Right cardiac atrium (tissue), 5 donors: ENCODE measurements at regions not wholly inside any gene's neighbourhood (a gene's known extent, or its start where the extent isn't known, plus 50 kb on each side); places are given as distances from the start of the nearest gene placed in this dataset.
"Not testable (repeated sequence)": the region's sequence is repeated elsewhere in the genome, so short reads cannot be mapped to it uniquely, and the experiment has no call there.

Source experiments
- ATAC-seq, 2 donors: fragments of 200-7000 bp; cut with Tn5 transposase; one replicate each; pipeline versions ENCODE4 v1.8.0 to v1.9.1; 2020; ENCODE audit warnings: moderate library complexity in 2 of 2, mild to moderate bottlenecking in 1 of 2
- DNase-seq, 3 donors: peaks; one replicate each; pipeline ENCODE4 v3.0.0-alpha.2; 2020
- H3K27ac ChIP-seq: one replicate; pipeline ENCODE4 v1.5.1; 2013; ENCODE audit warnings: mild to moderate bottlenecking, low read length, control low read depth, moderate library complexity
- H3K27me3 ChIP-seq: one replicate; pipeline ENCODE4 v1.6.1; 2013; ENCODE audit not compliant: control insufficient read depth, insufficient read depth
- H3K4me1 ChIP-seq: one replicate; pipeline ENCODE4 v1.6.1; 2013; ENCODE audit warnings: low read length; ENCODE audit not compliant: control insufficient read depth, insufficient read depth
- H3K4me3 ChIP-seq: one replicate; pipeline ENCODE4 v1.5.1; 2013; ENCODE audit warnings: low read length, control low read depth
- H3K9me3 ChIP-seq: one replicate; pipeline ENCODE4 v1.6.1; 2013; ENCODE audit warnings: low read length; ENCODE audit not compliant: control insufficient read depth
- WGBS: extraction: QIAGEN DNeasy Blood & Tissue Kit; methylation state at CpG from one replicate; pipeline ENCODE4 v1.1.7; 2013; 5-methylcytosine and 5-hydroxymethylcytosine counted together
- intact Hi-C, 4 donors: fragments of 100-400 bp; cut with DNase I; formaldehyde crosslinking; loops; one replicate each; pipeline versions ENCODE4 v1.11.0 to v1.14.0; 2022 to 2023
- donor health status: healthy with polysubstance abuse.
- donor health status: DM: no; HTN: yes; CAD: no.
- donor health status: DM: no; HTN: no; CAD: no.
- donor health status: DM: no; HTN: yes; CAD: no; lungs with severe emphysema.
- donor health status: DM: yes; HTN: yes; CAD: no.

DNA sequence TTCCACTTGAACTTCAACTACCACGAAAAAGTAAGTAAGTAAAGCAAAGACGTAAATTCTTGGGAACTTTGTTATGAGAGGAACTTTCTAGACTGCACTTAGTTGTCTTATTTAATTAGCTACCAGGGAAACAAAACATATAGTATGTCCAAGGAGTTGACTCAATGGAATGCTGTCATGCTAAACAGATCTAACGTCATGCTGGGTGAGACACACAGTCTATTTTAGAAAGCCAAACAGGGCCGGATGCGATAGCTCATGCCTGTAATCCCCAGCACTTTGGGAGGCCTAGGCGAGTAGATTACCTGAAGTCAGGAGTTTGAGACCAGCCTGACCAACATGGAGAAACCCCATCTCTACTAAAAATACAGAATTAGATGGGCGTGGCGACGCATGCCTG, 140.6 kb upstream of the RRN3 start:
- peak; percentile 41 to 53 for ATAC-seq

DNA sequence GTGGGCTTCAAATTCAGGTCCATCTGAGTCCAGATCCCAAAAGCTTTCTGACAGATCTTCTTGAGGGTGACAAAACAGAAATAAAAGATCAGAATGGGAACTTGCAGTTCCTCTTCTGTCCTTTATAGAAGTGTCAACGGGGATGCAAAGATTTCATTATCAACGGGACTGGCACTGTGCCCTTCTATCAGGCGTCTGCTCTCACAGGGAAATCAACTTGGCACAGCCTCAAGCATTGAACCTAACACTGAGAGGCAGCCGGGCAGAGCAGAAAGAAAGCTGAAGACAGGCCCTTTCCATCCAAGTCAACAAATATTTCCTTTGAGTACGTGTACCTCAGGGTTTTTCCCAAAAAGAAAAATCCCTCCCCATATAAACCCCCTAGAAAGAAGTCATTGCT, 136.4 kb upstream of the RRN3 start:
- H3K9me3 ChIP-seq, intact Hi-C loops, DNase-seq, H3K4me1 ChIP-seq, H3K27ac ChIP-seq, H3K4me3 ChIP-seq, H3K27me3 ChIP-seq: not testable (repeated sequence)
- ATAC-seq: peak; percentile 67 to 76
- no CpG with 5 or more reads among the region's 5 CpGs for WGBS

More for the DNA sequence above, 140.6 kb upstream of the RRN3 start:
- intact Hi-C loops, H3K27me3 ChIP-seq, H3K4me1 ChIP-seq, H3K4me3 ChIP-seq, H3K27ac ChIP-seq, H3K9me3 ChIP-seq, DNase-seq: not testable (repeated sequence)
- no CpG with 5 or more reads among the region's 9 CpGs for WGBS

DNA sequence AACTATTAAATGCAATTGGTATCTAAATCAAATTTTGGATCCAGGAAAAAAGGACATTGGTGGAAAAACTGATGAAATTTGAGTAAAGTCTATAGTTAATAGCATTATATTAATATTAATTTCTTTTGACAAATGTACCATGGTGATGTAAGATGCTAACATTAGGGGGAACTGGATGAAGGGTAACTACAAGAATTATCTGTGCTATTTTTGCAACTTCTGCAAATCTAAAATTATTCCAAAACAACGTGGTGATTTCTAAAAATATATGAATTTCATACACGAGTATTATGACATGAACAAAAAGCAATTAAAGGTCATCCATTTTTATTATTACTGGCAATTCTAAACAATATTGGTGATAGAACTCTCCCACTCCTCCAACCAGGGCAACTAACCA, 135.6 kb upstream of the RRN3 start:
- H3K4me3 ChIP-seq, H3K4me1 ChIP-seq, H3K27me3 ChIP-seq, H3K9me3 ChIP-seq, H3K27ac ChIP-seq, ATAC-seq, intact Hi-C loops, DNase-seq: not testable (repeated sequence)
- WGBS: 54% methylated on average over 2 of the region's 2 CpGs

DNA sequence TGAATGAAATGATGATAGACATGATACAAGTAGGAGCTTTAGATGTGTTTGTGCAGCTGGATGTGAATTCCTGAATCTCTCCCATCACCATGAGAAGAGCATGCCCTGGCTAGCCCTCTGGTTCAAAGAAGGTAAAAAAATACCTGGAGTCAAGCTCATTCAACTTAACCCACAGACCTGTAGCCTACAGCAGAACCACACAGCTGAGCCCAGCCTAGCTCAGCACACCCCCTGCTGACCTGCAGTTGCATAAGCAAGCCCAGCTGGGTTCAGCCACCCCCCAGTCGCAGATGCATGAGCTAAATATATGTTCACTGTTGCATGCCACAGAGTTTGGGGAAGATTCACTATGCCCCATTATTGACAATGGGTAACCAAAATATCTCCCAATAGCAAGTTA, 130.6 kb upstream of the RRN3 start:
- H3K4me3 ChIP-seq, intact Hi-C loops, H3K27me3 ChIP-seq, H3K4me1 ChIP-seq, H3K9me3 ChIP-seq, ATAC-seq, DNase-seq, H3K27ac ChIP-seq: not testable (repeated sequence)
- no CpG with 5 or more reads among the region's 1 CpG for WGBS

DNA sequence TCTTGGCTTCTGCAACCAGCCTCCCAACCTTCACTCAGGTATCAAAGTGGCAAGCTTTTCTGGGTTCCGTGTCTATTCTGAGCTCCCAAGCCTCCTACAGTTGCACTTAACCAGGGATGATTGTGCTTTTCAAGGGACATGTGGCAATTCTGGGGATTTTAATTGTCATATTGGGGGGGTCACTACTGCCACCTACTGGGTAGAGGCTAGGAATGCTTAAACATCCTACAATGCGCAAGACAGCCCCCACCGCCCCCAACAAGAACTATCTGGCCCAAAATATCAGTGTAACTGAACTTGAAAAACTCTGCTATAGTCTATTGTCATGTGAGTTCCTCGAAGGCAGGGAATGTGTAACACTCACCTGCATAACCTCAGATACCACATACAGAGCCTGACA, 129.3 kb upstream of the RRN3 start:
- H3K4me3 ChIP-seq, H3K9me3 ChIP-seq, H3K27ac ChIP-seq, H3K4me1 ChIP-seq, ATAC-seq, DNase-seq, H3K27me3 ChIP-seq, intact Hi-C loops: not testable (repeated sequence)
- WGBS: 67% methylated on average over 1 of the region's 4 CpGs

DNA sequence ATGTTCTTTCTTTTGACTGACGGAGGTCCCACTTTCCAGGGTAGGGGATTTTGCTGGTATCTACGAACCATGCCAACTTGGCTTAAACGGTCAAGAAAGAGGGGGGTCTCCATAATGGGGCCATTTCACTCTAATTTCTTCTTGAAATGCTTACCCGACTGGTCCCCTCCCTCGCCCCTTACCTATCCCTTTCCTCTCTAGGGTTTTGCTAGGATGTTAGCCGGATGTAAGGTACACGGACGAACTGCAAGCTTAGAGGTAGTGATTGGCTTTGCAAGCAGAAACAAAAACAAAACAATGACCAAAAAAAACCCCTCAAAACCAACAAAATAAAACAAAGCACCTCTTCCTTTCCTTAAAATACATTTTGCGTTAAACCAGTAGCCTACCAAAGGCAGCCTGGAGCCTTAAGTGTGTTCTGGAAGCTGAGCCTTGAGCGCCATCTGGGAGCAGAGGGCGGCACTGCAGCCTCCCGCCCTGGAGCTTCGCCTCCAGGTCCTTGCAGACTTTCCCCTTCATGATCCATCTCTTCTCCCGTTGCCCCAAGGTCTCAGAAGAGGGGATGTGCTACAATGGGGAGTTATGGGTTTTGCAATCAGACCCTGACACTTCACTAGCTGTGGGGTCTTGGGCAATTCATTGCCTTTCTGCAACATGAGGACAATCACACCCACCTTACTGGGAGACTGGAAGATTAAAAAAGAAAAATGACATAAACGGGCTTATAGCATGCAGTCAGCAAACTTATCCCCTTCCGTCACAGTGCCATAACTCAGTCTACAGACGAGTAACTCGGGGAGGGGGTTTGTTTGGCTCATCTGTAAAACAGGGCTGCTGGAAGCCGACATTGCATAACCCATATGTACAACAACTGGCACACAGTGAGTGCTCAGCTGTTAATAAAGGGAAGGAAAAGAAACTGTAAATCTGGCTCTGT, 125.9 kb upstream of the RRN3 start:
- H3K4me1 ChIP-seq, H3K9me3 ChIP-seq, H3K4me3 ChIP-seq, DNase-seq, H3K27me3 ChIP-seq, H3K27ac ChIP-seq, intact Hi-C loops: not testable (repeated sequence)
- ATAC-seq: peak; percentile 73 to 86
- 17% methylated on average over 8 of the region's 19 CpGs for WGBS

DNA sequence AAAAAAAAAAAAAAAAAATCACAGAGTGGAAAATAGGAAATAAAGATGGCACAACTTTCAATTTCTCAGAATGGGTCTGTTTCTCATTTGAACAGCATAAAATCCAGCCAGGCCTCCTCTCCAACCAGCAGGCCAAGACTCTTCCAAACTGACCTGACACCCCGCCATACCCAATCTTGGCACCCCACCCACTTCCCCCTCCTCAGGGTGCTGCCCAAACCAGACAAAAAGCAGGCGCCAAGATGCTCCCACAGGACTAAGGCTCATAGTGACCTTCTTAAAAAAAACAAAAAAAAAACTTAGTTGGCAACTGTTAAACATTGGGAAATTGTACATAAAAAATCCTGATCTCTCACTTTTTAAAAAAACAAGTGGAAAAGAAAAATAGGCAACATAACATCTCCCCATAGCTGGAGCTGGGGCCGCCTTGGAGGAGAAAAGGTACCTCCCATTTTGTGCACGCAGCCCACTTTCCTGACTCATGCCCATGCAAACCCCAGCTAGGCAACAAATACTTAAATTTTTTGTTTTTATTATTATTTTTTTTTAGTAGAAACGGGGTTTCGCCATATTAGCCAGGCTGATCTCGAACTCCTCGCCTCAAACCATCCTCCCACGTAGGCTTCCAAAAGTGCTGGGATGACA, 124.9 kb upstream of the RRN3 start:
- H3K4me1 ChIP-seq, DNase-seq, H3K4me3 ChIP-seq, H3K9me3 ChIP-seq, H3K27ac ChIP-seq, H3K27me3 ChIP-seq, intact Hi-C loops: not testable (repeated sequence)
- ATAC-seq: peak; percentile 42 to 49
- WGBS: 76% methylated on average over 8 of the region's 9 CpGs

DNA sequence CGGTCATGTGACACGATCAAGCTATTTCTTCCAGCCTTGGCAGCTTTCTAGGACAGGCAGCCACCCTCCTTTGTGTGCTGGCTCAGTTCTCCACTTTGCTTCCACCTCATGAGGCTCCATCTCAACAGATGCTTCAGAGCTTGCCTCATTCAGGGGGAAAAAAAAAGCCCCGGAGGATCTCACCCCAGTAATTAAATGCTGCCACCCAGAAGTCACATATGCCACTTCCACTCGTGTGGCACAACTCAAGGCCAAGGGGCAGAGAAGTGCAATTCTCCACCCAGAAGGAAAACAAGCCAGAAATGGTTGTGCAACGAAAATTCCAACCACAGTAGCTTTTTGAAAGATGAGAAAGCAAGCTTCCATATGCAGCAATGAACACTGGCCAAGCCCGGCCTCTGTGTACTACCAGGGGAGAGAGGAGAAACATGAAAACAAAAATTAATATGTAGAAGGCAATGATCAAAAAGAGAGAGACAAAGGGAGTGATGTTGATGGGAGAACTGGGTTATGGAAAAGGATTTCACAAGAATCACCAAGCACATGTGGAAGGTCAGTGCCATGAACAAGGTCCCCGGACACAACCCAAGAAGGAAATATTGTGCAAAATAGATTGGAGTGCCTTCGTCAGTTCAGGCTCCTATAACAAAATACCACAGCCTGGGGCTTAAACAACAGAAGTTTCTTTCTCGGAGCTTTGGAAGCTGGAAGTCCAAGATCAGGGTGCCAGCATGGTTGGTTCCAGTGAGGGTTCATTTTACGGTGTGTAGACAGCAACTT, 113.3 kb upstream of the RRN3 start:
- H3K27ac ChIP-seq, intact Hi-C loops, H3K9me3 ChIP-seq, H3K27me3 ChIP-seq, H3K4me1 ChIP-seq, H3K4me3 ChIP-seq: not testable (repeated sequence)
- ATAC-seq (peak in 1 of 2 donors; percentile 54), DNase-seq (peak in 2 of 3 donors; percentile 42 to 61)
- WGBS: 56% methylated on average over 6 of the region's 10 CpGs

DNA sequence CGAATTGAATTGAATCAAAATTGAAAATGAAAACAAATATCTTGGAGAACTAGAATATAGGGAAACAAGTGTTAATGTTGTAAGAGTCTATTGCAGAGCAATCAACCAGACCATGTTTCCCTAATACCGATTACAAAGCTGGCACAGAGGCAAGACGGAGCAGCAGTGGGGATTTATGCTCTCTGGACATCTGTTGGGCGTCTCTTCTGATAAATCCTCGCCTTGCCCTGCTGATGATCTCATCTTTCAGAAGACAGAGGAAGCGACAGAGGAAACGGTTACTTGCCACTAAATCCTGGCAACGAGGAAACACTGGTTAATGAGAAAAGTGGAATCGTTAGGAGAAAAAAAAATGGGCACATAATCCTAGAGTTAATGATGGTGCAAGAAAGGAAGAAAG, 112.4 kb upstream of the RRN3 start:
- H3K27ac ChIP-seq, intact Hi-C loops, H3K27me3 ChIP-seq, H3K4me3 ChIP-seq, ATAC-seq, H3K4me1 ChIP-seq, DNase-seq, H3K9me3 ChIP-seq: not testable (repeated sequence)
- WGBS: 13% methylated on average over 7 of the region's 9 CpGs

DNA sequence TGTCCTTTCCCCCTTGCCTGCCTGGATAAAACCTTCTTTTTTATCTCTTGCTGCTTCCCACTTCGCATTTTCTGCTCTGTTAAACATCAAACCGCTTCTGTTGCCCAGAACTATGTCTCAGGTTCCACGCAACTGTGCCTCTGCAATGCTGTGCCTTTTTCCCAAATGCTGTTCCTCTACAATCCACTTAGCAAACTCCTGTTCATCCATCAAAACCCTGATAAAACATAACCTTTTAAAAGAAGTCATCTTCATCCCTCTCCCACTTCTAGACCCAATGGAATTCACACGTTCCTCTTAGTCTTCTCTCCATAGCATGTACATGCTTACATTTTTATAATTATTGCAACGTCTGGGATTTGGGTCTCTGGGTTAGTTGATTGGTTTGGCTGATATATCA, 111.9 kb upstream of the RRN3 start:
- H3K27me3 ChIP-seq, intact Hi-C loops, H3K4me3 ChIP-seq, H3K9me3 ChIP-seq, H3K27ac ChIP-seq, ATAC-seq, DNase-seq, H3K4me1 ChIP-seq: not testable (repeated sequence)
- WGBS: 87% methylated on average over 5 of the region's 5 CpGs

DNA sequence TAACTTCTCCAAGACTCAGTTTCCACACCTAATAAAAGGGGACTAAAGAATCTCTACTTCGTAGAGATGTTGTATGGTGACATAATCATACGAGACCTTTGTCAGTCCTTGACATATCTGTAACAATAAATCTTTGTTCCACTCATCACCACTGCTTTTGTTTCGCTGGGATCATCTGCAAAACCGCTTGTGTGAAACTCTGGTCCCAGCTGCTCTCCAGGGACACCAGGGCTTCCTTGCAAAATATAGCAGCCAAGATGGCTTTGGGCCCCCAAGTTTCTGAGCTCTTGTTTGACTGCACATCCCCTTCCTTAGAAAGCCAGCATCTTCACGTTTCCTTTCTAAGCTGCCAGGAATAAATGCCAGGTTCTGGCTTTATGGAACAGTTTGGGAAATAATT, 110.5 kb upstream of the RRN3 start:
- H3K9me3 ChIP-seq, H3K4me1 ChIP-seq, H3K27ac ChIP-seq, H3K4me3 ChIP-seq, DNase-seq, intact Hi-C loops, ATAC-seq, H3K27me3 ChIP-seq: not testable (repeated sequence)
- 35% methylated on average over 4 of the region's 5 CpGs for WGBS
